NCI-H82 (cell line): ENCODE measurements at regions not wholly inside any gene's neighbourhood (a gene's known extent, or its start where the extent isn't known, plus 50 kb on each side); places are given as distances from the start of the nearest gene placed in this dataset.

Experiments
- DNase-seq: peaks from one replicate; lab custom pipeline; 2025; lab: John Stamatoyannopoulos, UW

GRCh38 chrX:88416965-88417364 lies 330.1 kb upstream of the CPXCR1 start:
- DNase-seq = no peak

- no peak for DNase-seq
Observed at GRCh38 chrX:88424071-88424470, 323.0 kb upstream of the CPXCR1 start.

- no peak for DNase-seq
Observed at GRCh38 chrX:88424541-88424940, 322.5 kb upstream of the CPXCR1 start.

GRCh38 chrX:88425739-88426138 lies 321.3 kb upstream of the CPXCR1 start:
- DNase-seq = peak; percentile 1

- DNase-seq = no peak
Observed at GRCh38 chrX:88437563-88437962, 309.5 kb upstream of the CPXCR1 start.

GRCh38 chrX:88438209-88438608 lies 308.8 kb upstream of the CPXCR1 start:
- DNase-seq = no peak

GRCh38 chrX:88439935-88440334 lies 307.1 kb upstream of the CPXCR1 start:
- DNase-seq = no peak
